ENCODE measurements at regions not wholly inside any gene's neighbourhood (a gene's known extent, or its start where the extent isn't known, plus 50 kb on each side); places are given as distances from the start of the nearest gene placed in this dataset.

- DNase-seq, result no peak
These were observed 738.1 kb upstream of the TBX3 start for GRCh38 chr12:115421796-115422709.

GRCh38 chr12:115421350-115421749, 737.4 kb upstream of the TBX3 start:
- no peak for DNase-seq

- DNase-seq, result no peak
These were observed 735.2 kb upstream of the TBX3 start for GRCh38 chr12:115419145-115419646.

GRCh38 chr12:115417610-115418009, 733.6 kb upstream of the TBX3 start:
- DNase-seq, result no peak

- no peak for DNase-seq
These were observed 732.9 kb upstream of the TBX3 start for GRCh38 chr12:115416869-115417268.

- no peak for DNase-seq
These were observed 729.7 kb upstream of the TBX3 start for GRCh38 chr12:115413626-115414025.

- DNase-seq, result no peak
These were observed 728.9 kb upstream of the TBX3 start for GRCh38 chr12:115412831-115413230.

- no peak for DNase-seq
These were observed 727.1 kb upstream of the TBX3 start for GRCh38 chr12:115411121-115411520.

- no peak for DNase-seq
These were observed 724.7 kb upstream of the TBX3 start for GRCh38 chr12:115408642-115409041.

GRCh38 chr12:115407723-115408122, 723.7 kb upstream of the TBX3 start:
- DNase-seq, result no peak

- DNase-seq, result no peak
These were observed 723.1 kb upstream of the TBX3 start for GRCh38 chr12:115407036-115407435.

GRCh38 chr12:115405471-115405860, 721.5 kb upstream of the TBX3 start:
- no peak for DNase-seq

- no peak for DNase-seq
These were observed 720.9 kb upstream of the TBX3 start for GRCh38 chr12:115404761-115405470.

GRCh38 chr12:115403689-115404088, 719.7 kb upstream of the TBX3 start:
- DNase-seq, result no peak

- no peak for DNase-seq
These were observed 719.3 kb upstream of the TBX3 start for GRCh38 chr12:115403253-115403652.

GRCh38 chr12:115402443-115403180, 718.6 kb upstream of the TBX3 start:
- no peak for DNase-seq

- DNase-seq, result no peak
These were observed 717.8 kb upstream of the TBX3 start for GRCh38 chr12:115401761-115402160.

GRCh38 chr12:115400011-115400410, 716.0 kb upstream of the TBX3 start:
- DNase-seq, result no peak

- no peak for DNase-seq
These were observed 714.4 kb upstream of the TBX3 start for GRCh38 chr12:115398311-115398781.

- no peak for DNase-seq
These were observed 712.6 kb upstream of the TBX3 start for GRCh38 chr12:115396567-115396966.

GRCh38 chr12:115394496-115395220, 710.7 kb upstream of the TBX3 start:
- DNase-seq, result no peak

GRCh38 chr12:115388139-115388538, 704.2 kb upstream of the TBX3 start:
- DNase-seq, result no peak
